PC-3 (cell line): ENCODE measurements at regions not wholly inside any gene's neighbourhood (a gene's known extent, or its start where the extent isn't known, plus 50 kb on each side); places are given as distances from the start of the nearest gene placed in this dataset.

Experiments used
- EZH2 ChIP-seq: fragments of 300-600 bp; sonication (generic); IDR thresholded peaks from one replicate; pipeline ENCODE4 v1.6.1; 2017; ENCODE audit warnings: antibody characterized with exemption, mild to moderate bottlenecking, low read length; ENCODE audit not compliant: unreplicated experiment
- EZH2phosphoT487 ChIP-seq: fragments of 300-600 bp; sonication (generic); IDR thresholded peaks from 2 replicates; pipeline ENCODE4 v1.6.1; 2018; ENCODE audit warnings: mild to moderate bottlenecking, antibody characterized with exemption, low read length, borderline replicate concordance
- TF ChIP-seq, protein P1 (sequence below): fragments of 300-600 bp; sonication (generic); conservative IDR thresholded peaks from 2 replicates; pipeline ENCODE4 v1.5.1; 2017; ENCODE audit warnings: antibody characterized with exemption, low read depth, mild to moderate bottlenecking, low read length

- TF ChIP-seq, protein P1, sequence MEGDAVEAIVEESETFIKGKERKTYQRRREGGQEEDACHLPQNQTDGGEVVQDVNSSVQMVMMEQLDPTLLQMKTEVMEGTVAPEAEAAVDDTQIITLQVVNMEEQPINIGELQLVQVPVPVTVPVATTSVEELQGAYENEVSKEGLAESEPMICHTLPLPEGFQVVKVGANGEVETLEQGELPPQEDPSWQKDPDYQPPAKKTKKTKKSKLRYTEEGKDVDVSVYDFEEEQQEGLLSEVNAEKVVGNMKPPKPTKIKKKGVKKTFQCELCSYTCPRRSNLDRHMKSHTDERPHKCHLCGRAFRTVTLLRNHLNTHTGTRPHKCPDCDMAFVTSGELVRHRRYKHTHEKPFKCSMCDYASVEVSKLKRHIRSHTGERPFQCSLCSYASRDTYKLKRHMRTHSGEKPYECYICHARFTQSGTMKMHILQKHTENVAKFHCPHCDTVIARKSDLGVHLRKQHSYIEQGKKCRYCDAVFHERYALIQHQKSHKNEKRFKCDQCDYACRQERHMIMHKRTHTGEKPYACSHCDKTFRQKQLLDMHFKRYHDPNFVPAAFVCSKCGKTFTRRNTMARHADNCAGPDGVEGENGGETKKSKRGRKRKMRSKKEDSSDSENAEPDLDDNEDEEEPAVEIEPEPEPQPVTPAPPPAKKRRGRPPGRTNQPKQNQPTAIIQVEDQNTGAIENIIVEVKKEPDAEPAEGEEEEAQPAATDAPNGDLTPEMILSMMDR: no peak
- TF ChIP-seq EZH2 (no peak), EZH2phosphoT487 (no peak)
Measured at GRCh38 chr15:81766829-81767475, 278.9 kb downstream of the MEX3B start.
